ENCODE measurements at regions not wholly inside any gene's neighbourhood (a gene's known extent, or its start where the extent isn't known, plus 50 kb on each side); places are given as distances from the start of the nearest gene placed in this dataset.

DNA sequence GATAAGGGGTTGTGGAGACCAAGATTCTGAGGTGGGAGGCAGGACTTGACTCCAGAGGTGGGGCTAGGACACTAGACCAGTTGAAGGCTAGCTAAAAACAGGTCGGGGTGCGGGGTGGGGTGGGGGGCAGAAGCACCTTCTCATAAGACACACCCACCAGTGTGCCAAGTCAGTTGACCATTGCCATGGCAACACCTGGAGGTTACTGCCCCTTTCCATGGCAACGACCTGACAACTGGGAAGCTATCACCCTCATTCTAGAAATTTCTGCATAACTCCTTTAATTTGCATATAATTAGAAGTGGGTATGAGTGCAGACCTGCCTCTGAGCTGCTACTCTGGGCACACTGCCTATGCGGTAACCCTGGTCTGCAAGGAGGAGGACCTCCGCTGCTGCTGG is 53.9 kb upstream of the ALOX12 start:
- no peak for FAIRE-seq

DNA sequence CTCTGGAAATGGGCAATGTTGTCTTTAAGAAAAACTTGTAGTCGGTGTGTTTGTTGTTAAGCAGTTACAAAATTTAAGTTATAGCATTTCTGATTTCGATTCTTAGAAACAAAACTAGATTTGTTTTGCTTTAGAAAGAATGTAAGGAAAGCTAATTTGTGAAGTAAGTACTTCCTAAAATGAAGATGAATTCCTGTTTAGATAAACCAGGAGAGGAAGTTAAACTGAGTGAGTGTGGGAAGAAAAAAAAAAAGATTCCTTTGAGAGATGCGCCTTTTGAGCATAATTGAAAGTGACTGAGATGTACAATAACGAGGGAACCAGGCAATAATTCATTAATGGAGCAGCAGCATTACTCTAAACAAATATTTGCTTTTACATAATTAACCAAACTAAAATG is 52.4 kb upstream of the ALOX12 start:
- FAIRE-seq, result no peak

Measured in A204.1 (cell line).